Amniotic epithelial cell (primary cell): ENCODE measurements at regions not wholly inside any gene's neighbourhood (a gene's known extent, or its start where the extent isn't known, plus 50 kb on each side); places are given as distances from the start of the nearest gene placed in this dataset.
"Not testable (repeated sequence)": the region's sequence is repeated elsewhere in the genome, so short reads cannot be mapped to it uniquely, and the experiment has no call there.

Source experiments
- DNase-seq: peaks from one replicate; pipeline ENCODE4 v3.0.0-alpha.2; 2010; ENCODE audit warnings: low read depth

DNA sequence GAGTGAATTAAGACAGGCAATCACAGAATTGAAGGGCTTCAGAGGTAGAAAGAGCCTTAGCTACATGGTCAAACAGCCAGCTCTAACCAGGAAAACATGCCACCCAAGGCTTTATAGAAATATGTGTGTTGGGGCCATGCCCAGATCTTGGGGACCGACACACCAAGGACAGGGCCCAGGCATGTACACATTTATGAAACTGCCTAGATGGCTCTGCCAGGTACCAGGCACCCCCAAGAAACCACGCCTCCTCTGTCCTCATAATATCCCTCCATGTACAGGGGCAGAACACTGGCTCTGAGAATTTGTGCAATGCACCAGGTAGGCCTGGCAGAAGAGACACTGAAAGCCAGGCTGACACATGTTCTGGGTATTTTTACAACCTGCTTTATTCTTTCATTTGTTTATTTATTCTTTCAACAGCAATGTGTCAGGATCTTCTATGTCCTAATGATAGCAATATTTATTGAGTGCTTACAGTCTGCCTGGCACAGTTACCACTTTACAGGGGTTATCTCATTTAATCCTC is 137.9 kb upstream of the LSM14A start:
- DNase-seq: no peak

DNA sequence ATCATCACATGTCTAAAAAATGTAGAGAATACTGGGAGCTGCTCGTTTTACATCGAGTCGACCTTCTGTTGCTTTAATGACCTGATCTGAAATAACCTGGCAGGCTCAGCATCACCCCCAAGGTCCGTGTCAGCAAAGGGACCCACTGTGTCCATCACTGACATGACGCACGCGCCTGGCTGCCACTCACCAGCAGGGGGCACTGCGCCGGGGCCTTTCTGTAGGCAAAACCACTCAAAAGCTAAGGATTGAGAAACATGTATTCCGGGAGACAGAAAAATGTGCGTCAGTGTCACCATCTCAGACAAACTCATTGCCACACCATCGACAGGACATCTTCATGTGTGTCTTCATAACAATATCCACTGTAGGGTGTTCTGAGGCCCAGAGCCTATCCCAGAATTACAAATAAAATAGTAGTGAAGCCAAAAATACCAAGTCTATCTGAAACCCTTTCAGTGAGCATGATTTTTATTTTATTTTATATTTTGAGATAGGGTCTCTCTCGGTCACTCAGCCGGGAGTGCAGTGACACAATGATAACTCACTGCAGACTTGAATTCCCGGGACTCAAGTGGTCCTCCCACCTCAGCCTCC is 130.3 kb upstream of the LSM14A start:
- DNase-seq: peak; percentile 22

DNA sequence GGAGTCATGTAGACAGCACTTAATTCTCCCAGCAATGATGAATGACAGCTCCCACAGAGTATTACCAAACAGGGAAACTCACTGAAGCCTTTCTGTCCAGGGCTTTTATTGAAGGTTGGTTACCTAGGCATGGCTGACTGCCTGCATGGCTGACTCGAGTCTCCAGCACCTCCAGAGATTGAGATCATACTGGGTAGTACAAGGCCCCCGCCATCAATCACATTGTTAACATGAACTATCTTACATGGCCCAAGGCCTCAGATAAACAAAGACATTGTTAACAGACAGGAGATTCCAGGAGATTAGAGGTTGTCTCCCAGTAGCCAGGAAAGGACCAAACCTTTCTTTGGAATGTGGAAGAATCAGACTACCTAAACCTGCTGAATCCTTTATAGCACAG is 128.3 kb upstream of the LSM14A start:
- DNase-seq: no peak

DNA sequence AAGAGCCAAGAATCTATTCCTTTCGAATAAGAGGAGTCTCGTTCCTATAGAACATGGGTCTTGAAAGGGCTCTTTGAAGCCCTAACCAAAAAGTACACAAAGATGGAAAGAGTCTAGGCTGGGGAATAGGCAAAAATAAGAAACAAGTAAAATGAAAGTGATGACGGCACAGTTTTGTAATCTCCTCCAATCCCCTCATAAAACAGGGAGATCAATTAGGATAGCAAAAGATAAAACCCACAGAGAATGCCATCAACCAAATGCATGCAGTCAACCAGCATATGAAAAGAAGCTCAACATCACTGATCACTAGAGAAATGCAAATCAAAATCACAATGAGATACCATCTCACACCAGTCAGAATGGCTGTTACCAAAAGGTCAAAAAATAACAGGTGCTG is 122.4 kb upstream of the LSM14A start:
- DNase-seq: no peak

DNA sequence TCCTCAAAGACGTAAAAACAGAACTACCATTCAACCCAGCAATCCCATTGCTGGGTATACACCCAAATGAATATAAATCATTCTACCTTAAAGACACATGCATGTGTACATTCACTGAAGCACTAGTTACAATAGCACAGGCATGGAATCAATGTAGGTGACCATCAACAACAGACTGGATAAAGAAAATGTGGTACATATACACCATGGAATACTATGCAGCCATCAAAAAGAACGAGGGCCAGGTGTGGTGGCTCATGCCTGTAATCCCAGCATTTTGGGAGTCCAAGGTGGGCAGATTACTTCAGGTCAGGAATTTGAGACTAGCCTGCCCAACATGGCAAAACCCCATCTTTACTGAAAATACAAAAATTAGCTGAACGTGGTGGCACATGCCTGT is 121.9 kb upstream of the LSM14A start:
- DNase-seq: not testable (repeated sequence)

DNA sequence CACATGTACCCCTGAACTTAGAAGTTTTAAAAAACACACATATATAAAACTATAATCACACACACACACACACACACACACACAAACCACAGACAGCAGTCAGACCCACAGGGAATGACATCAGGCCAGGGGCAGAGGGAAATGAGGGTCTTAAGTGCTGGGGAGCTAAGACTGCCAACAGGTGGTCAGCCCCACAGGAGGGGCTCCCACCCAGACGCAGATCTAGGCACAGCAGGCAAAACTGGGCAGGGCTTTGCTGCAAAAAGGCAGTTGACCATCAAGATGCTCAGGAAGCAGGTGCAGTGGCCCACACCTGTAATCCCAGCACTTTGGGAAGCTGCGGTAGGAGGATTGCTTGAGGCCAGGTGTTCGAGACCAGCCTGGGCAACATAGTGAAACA is 121.0 kb upstream of the LSM14A start:
- DNase-seq: no peak

DNA sequence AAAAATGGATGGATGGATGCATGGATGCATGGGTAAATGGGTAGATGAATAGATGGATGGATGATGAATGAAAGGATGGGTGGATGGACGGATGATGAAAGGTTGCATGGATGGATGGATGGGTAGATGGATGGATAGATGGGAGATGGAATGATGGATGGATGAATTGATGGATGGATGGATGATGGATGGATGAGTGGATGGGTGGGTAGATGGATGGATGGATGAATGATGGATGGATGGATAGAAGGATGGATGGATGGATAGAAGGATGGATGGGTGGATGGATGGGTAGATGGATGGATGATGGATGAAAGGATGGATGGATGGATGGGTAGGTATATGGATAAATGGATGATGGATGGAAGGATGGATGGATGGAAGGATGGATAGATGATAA is 115.1 kb upstream of the LSM14A start:
- no peak for DNase-seq

DNA sequence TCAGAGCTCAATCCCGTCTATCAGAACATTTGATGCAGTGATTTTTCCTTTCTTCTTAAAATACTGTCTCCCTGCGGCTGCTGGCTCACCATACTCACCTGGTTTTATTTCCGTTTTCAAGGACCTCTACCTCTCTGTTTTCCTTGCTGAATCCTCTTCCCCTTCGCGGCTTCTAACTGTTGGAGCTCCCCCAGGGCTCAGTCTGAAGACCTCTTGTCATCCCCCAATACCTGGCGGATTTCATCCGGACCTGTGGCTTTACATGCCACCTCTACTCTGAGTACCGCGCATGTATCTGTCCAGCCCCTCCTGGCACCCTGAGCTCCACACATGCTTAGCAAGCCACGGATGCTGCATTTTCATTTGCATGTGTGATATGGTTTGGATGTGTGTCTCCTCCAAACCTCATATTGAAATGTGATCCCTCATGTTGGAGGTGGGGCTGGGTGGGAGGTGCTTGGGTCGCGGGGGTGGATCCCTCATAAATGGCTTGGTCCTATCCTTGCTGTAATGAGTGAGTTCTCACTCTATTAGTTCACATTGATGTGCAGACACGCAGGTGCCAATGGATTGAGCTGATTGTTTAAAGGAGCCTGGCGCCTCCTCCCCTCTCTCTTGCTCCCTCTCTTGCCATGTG is 106.2 kb upstream of the LSM14A start:
- DNase-seq: no peak

DNA sequence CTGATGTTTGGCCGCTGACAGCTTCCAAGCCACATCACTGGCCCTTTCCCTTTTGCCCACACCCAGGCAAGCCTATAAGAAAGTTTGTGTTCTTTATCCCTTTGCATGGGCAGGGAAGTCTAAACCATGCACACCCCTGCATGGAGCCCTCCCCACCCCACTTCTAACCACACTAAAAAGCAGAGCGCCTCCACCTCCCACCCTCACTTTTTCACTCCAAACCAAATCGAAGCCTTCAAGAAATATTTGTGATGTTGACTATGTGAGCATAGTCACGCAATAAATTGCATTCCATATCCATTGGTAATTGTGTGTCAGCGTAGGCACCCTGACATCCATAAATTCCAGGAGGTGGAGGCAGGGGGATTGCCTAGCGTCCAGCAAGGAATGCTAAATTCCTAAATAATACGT is 104.4 kb upstream of the LSM14A start:
- no peak for DNase-seq

DNA sequence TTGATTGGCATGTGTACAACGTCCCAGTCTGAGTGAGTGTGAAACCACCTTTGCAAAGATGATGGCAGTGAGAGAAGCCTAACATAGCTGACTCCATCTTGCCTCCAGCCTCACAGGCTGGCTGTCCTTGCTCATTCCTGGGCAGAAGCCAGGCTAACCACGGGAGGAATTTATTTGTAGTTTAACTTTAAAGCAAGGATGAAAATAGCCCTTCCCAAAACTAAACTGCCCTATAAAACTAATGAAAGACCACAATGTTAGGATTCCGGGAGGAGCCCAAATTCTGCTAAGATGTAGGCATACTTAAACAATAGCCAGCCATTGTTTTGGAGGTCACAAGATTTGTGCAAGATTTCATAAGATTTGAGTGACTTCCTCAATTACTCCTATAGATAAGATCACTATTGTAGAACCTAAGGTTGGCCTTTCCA is 96.6 kb upstream of the LSM14A start:
- DNase-seq: peak; percentile 3

DNA sequence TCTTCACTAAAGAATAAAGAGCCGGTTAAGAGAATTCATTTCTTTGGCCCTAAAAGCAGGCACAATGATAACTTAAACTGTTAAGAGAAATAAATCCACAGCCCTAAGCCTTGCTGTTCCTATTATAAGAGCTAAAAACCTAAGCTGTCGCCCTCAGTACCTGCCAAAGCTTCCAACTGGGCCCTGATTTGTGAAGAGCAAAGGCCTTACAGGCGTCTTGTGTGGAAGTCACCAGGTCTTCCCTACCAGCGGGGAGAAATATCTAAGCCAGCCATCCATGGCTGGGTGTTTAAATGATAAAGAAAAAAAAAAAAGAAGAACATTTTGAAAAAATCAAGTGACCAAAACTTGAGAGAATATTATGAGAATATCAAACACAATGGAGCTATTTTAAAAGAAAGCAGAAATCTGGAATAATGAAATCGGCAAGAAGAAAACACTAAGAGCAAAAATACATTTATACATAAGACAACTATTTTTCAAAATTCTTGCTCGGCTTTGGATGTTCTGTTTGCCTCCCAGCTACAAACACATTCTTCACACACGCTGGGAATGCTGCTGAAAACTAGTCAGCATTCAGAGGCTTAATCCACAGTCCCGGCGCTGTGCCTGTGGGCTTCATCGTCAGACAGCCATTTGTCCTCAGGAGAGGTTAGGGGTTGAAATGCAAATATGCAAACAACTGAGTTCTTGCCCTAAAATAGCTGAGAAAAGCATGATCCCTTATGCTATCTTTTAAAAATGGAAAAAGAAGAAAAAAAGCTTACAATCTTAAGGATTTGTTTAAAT is 89.8 kb upstream of the LSM14A start:
- peak; percentile 2 for DNase-seq

DNA sequence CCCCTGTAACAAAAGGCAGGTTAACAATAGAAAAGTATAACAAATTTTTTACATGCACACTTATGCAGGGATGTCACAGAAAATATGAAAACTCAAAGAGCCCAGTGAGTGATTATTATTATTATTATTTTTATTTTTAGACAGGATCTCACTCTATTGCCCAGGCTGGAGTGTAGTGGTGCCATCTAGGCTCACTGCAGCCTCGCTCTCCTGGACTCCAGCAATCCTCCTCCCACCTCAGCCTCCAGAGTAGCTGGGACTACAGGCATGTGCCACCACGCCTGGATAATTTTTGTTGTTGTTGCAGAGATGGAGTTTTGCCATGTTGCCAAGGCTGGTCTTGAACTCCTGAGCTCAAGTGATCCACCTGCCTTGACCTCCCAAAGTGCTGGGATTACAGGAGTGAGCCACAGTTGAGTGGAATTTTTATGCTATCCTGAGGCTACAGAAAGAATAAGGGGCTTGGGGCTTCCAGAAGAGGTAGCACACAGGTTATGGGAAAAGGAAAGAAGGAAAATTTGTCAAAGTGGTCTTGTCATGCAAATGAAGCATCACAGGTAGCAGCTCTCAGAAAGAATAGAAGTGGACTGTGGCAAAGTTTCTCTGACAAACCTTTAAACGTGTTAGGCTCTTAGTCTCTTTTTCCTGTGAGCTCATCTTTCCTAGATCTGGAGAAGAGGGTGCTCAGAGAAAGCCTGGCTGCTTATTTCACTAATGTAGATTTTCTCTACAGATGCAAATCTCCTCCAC is 87.7 kb upstream of the LSM14A start:
- no peak for DNase-seq

DNA sequence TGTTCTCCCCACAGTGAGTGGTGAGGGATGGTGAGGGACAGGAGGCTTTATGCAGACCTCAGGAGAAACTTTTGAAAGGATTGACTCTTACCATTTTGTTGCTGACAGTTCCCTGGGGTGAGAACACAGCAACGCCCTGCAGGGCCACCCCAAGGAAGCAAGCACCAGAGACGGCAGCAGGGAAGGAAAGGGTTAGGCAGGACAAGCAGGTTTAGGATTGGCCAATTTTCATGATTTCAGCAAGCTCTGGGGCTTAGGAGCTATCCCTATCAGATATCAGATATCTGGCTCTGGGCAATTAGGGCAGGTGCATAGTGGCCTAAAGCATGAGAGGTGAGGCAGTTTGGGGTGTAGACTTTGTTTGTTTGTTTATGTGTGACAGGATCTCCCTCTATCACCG is 87.0 kb upstream of the LSM14A start:
- no peak for DNase-seq

DNA sequence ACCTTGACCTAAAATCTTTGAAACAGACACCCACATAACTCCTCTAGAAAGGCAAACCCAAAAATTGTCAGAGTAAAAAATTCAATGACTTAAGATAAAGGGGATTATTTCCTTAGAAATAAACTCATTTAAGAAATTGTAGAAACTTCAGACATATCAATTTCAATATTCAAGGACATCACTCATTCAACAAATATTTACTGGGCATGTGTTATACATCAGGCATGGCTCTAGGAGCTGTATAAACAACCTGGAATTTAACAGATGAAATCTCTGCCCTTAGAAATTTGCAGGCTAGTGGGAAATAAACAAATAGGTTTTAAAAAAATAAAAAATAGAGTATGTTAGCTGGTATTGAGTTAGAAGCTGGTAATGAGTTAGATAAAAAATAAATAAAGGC is 84.0 kb upstream of the LSM14A start:
- DNase-seq: no peak

DNA sequence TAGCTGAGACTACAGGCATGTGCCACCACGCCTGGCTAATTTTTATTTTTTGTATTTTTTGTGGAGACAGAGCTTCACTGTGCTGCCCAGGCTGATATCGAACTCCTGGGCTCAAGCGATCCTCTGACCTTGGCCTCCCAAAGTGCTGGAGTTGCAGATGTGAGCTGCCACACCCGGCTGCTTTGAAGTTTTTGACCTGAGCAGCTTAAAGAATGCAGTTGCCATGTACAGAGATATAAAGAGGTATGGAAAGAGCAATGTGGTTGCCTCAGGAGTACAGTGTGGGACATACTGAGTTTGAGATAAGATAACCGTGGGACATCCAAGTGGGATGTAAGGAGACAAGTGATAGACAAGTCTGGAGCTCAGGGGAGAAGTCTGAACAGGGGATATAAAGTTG is 82.7 kb upstream of the LSM14A start:
- no peak for DNase-seq

DNA sequence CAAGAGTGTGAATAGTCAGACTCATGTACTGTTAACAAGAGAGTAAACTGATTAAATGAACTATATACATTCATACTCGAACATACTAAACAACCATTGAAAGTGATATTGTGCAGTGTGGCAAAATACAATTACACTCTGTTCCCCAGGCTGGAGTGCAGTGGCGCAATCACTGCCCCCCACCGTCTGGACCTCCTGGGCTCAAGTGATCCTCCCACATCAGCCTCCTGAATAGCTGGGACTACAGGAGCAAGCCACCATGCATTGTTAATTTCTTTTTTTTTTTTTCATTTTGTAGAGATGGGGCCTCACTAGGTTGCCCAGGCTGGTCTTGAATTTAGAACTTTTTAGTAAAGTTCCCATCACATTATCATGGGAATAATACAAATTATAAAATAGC is 77.3 kb upstream of the LSM14A start:
- no peak for DNase-seq

DNA sequence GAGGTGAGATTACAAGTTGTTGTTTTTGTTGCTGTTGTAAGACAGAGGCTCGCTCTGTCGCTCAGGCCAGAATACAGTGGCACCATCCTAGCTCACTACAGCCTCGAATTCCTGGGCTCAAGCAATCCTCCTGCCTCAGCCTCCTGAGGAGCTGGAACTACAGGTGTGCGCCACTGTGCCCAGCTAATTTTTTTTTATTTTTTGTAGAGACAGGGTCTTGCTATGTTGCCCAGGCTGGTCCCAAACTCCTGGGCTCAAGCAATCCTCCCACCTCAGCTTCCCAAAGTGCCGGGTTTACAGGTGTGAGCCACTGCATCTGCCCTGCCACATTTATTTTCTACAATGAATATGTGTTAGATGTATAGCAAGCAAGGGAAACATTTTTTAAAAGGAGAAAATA is 76.9 kb upstream of the LSM14A start:
- DNase-seq: not testable (repeated sequence)

DNA sequence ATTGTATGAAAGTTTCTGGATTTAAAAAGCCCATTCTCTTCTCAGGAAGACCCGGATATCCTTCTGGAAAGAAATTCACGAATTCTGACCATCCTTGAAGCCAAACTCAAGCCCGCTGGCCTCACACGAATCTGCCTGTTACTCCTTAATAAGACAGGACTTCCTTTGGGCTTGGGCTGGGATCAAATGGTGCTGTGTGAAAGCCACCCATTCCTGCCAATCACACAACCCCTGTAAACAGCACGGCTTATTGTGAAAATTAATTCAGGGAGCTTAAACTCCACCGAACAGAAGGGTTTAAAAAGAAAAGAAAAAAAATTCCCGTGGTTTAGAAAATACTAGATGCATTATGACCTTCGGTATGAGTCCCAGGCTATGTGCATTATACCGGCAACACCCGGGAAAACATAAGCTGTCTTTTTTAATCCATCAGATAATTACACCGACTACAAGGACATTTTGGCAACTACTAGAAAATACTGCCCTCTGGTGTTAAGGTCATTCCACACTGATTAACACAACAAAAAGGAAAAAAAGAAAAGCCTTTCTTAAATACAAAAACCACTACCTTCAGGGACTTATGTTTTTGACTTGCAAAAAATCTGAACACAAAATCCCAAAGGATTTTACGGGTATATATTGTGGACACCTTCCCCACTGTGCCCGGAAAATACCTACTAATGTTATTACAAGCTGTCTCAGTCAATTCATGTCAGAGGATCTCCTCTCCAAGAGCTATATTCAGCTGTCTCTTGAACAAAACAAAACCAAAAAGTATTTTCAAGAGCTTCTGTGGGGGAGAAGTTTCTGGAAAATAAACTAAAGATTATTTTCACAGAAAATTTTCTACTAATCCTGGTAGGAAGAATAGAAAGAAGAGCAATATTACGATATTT is 76.0 kb upstream of the LSM14A start:
- peak; percentile 52 for DNase-seq

DNA sequence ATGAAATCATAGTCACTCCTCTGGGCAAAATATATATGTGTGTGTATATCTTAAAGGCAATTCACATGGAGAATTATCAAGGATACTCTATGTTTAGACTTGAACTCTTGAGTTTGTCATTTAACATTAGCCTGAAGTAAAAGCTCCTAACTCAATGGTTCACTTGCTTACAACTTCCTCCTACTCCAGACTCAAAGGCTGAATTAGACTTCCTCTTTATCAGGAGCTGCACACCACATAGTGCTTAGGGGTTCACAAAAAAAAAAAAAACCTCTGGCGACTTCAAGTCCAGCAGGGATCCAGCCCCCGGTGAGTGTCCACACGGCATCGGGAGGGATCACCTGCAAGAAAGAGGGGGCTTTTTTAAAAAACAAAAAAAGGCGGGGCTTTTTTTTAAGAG is 68.2 kb upstream of the LSM14A start:
- no peak for DNase-seq

DNA sequence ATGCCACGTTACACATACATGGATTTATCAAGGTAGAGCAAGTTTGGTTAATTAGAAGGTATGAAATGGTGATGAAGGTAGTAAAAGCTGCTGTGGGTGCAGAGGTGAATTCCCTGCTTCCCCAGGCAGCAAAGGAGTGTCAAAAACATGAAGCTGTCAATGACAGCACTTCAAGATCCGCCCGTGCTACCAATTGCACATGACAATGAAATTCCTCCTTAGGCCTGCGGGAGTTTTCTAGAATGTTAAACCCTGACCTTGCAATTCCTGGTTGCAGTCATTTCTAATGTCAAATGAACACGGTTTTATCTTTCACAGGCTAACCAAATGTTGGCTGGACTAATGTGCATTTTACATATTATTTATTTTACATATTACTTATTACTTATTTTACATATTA is 67.7 kb upstream of the LSM14A start:
- DNase-seq: no peak

DNA sequence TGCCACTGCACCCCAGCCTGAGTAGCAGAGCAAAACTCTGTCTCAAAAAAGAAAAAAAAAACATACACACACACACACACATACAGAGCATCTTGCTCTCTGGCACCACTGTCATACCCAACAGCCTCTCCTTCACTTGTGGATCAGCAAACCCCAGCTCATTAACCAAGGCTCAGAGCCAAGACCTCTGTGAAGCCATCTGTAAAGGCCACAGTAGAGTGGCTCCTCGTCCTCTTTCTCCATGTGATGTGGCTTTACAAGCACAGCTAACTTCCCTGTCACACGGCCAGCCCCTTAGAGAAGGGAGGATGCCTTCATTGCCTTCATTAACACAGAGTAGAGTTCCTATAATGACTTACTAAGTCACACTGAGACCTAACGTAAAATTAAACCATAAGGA is 62.7 kb upstream of the LSM14A start:
- DNase-seq: no peak
